K562 (cell line): ENCODE measurements at regions not wholly inside any gene's neighbourhood (a gene's known extent, or its start where the extent isn't known, plus 50 kb on each side); places are given as distances from the start of the nearest gene placed in this dataset.

Experiments
- ATAC-seq: fragments of 200-7000 bp; cut with Tn5 transposase; 3 replicates; pipeline ENCODE4 v1.9.1; 2020; ENCODE audit warnings: moderate library complexity
- BruUV-seq: library from RNA; stranded (reverse); fragments of 400-500 nt; replicated peaks from 2 replicates; lab custom pipeline; 2021; lab: Mats Ljungman, UMichigan
- CTCF ChIA-PET: fragments of 300-600 bp; formaldehyde crosslinking; extraction: SDS; loops from one replicate; lab custom pipeline; 2021; ENCODE audit warnings: low intra/inter-chr PET ratio; lab: Yijun Ruan, JAX
- POLR2A ChIA-PET: fragments of 300-600, 350-650 bp; sonication (Branson Sonifier 250); formaldehyde crosslinking; extraction: SDS; loops from one replicate; lab custom pipeline; 2021; ENCODE audit warnings: antibody characterized with exemption, inconsistent platforms; lab: Yijun Ruan, JAX
- DNase-seq, 4 experiments: peaks; one replicate each; pipeline versions ENCODE4 v3.0.0 to v3.0.0-alpha.2; 2011 to 2018; ENCODE audit warnings: low spot score in 3 of 4, mixed read lengths in 3 of 4; ENCODE audit errors: extremely low read depth in 1 of 4
- FAIRE-seq: peaks from 2 replicates; lab custom pipeline; 2011; peaks lifted over from hg19 to GRCh38; lab: Jason Lieb, UNC
- H2AFZ ChIP-seq: 2 replicates; pipeline ENCODE4 v1.6.0; 2011; ENCODE audit warnings: low read depth, low read length, control low read depth, inconsistent platforms
- H3K27ac ChIP-seq: fragments of 200-600 bp; 3 replicates; pipeline ENCODE4 v1.8.0; 2011; ENCODE audit warnings: low read depth, mild to moderate bottlenecking, control low read depth, inconsistent platforms, low read length, moderate library complexity, mixed read lengths; ENCODE audit errors: extremely low read depth
- H3K27me3 ChIP-seq, 2 experiments: fragments of 300-600 bp in 1 of 2; 2 replicates in 1 of 2; 3 replicates in 1 of 2; pipeline versions ENCODE4 v1.6.0 to v1.8.0; 2011; ENCODE audit warnings: inconsistent platforms in 2 of 2, low read length in 2 of 2, mild to moderate bottlenecking in 1 of 2, mixed read lengths in 1 of 2, moderate library complexity in 1 of 2; ENCODE audit not compliant: control insufficient read depth in 2 of 2, insufficient read depth in 2 of 2
- H3K36me3 ChIP-seq: fragments of 300-600 bp; 3 replicates; pipeline ENCODE4 v1.8.0; 2011; ENCODE audit warnings: mild to moderate bottlenecking, low read length, inconsistent platforms; ENCODE audit not compliant: control insufficient read depth, insufficient read depth
- H3K4me1 ChIP-seq, 2 experiments: fragments of 200-600 bp in 1 of 2; replicated peaks in 1 of 2; 2 replicates in 1 of 2; 3 replicates in 1 of 2; pipeline versions ENCODE4 v1.5.1 to v1.8.0; 2011; ENCODE audit warnings: inconsistent platforms in 2 of 2, low read length in 2 of 2, mild to moderate bottlenecking in 1 of 2, mixed read lengths in 1 of 2, moderate library complexity in 1 of 2; ENCODE audit not compliant: control insufficient read depth in 2 of 2, insufficient read depth in 2 of 2
- H3K4me2 ChIP-seq: 2 replicates; pipeline ENCODE4 v1.6.1; 2011; ENCODE audit warnings: low read length, control low read depth, inconsistent platforms, mixed read lengths; ENCODE audit not compliant: insufficient read depth
- H3K4me3 ChIP-seq: fragments of 200-600 bp; sonication (generic), shearing (Covaris generic); 2 replicates; pipeline ENCODE4 v1.5.1; 2016; ENCODE audit warnings: control low read depth, inconsistent platforms
- H3K79me2 ChIP-seq: fragments of 200-600 bp; 3 replicates; pipeline ENCODE4 v1.8.0; 2011; ENCODE audit warnings: low read length, inconsistent platforms; ENCODE audit not compliant: control insufficient read depth, insufficient read depth
- H3K9ac ChIP-seq, 2 experiments: 2 replicates each; pipeline versions ENCODE4 v1.6.0 to v1.6.1; 2011; ENCODE audit warnings: low read depth in 2 of 2, low read length in 2 of 2, control low read depth in 1 of 2, inconsistent platforms in 1 of 2, mild to moderate bottlenecking in 1 of 2, mixed read lengths in 1 of 2; ENCODE audit not compliant: insufficient read depth in 1 of 2
- H3K9me1 ChIP-seq: one replicate; pipeline ENCODE4 v1.6.0; 2011; ENCODE audit warnings: inconsistent platforms, mild to moderate bottlenecking, low read length, moderate library complexity; ENCODE audit not compliant: control insufficient read depth, insufficient read depth
- H3K9me3 ChIP-seq: replicated peaks from 2 replicates; pipeline ENCODE4 v1.5.1; 2011; ENCODE audit warnings: low read depth, low read length, inconsistent platforms; ENCODE audit not compliant: control insufficient read depth, insufficient read depth
- H4K20me1 ChIP-seq: replicated peaks from 2 replicates; pipeline ENCODE4 v1.6.1; 2011; ENCODE audit warnings: low read length, inconsistent platforms, mixed read lengths; ENCODE audit not compliant: control insufficient read depth, insufficient read depth
- BHLHE40 ChIP-seq: IDR thresholded peaks from 2 replicates; pipeline ENCODE4 v1.6.1; 2011; ENCODE audit warnings: low read length, improper control_type of control experiment
- GABPB2 ChIP-seq: fragments of 250-450 bp; sonication (Bioruptor Pico); conservative IDR thresholded peaks from 2 replicates; pipeline ENCODE4 v1.5.1; 2021; ENCODE audit warnings: mild to moderate bottlenecking
- HDAC1 ChIP-seq, 2 experiments: fragments of 450-650 bp; IDR thresholded peaks; 2 replicates each; pipeline ENCODE4 v1.6.1; 2016 to 2017; ENCODE audit warnings: inconsistent platforms in 1 of 2, mild to moderate bottlenecking in 1 of 2, moderate library complexity in 1 of 2
- HES1 ChIP-seq: fragments of 450-650 bp; IDR thresholded peaks from 2 replicates; pipeline ENCODE4 v1.6.1; 2016; ENCODE audit warnings: low read depth, mild to moderate bottlenecking, moderate library complexity
- LARP7 ChIP-seq: fragments of 450-650 bp; IDR thresholded peaks from 2 replicates; pipeline ENCODE4 v1.6.1; 2016
- MCM7 ChIP-seq, 2 experiments: fragments of 450-650 bp; IDR thresholded peaks; 2 replicates each; pipeline ENCODE4 v1.6.1; 2016 to 2018
- NFE2L1 ChIP-seq: fragments of 450-650 bp; IDR thresholded peaks from 2 replicates; pipeline ENCODE4 v1.6.1; 2016; ENCODE audit warnings: missing genetic modification characterization, low read depth, mild to moderate bottlenecking, missing compliant biosample characterization, moderate library complexity, borderline replicate concordance
- PHF20 ChIP-seq: fragments of 450-650 bp; IDR thresholded peaks from 2 replicates; pipeline ENCODE4 v1.6.1; 2018; ENCODE audit not compliant: partially characterized antibody
- SFPQ ChIP-seq: fragments of 200-400 bp; formaldehyde crosslinking; IDR thresholded peaks from 2 replicates; pipeline ENCODE4 v1.6.1; 2017; ENCODE audit warnings: mild to moderate bottlenecking, low read depth, low read length, moderate library complexity
- ZBTB26 ChIP-seq: fragments of 450-650 bp; formaldehyde crosslinking; IDR thresholded peaks from 2 replicates; pipeline ENCODE4 v1.4.0; 2022; ENCODE audit warnings: missing genetic modification characterization
- ZNF175 ChIP-seq: fragments of 200-800 bp; sonication (Bioruptor generic); IDR thresholded peaks from 2 replicates; pipeline ENCODE4 v1.6.1; 2016; ENCODE audit warnings: low read depth, mild to moderate bottlenecking, missing genetic modification characterization, missing compliant biosample characterization
- ZNF780A ChIP-seq: fragments of 250-450 bp; sonication (Bioruptor Pico); IDR thresholded peaks from 2 replicates; pipeline ENCODE4 v1.5.0; 2021; ENCODE audit warnings: mild to moderate bottlenecking
- WGBS: fragments of 100-300 bp; shearing (Covaris generic); methylation state at CpG from one replicate; pipeline ENCODE4 v1.1.6; 2016; ENCODE audit warnings: low coverage, mixed read lengths; ENCODE audit not compliant: insufficient coverage; ENCODE audit errors: missing lambda C conversion rate; 5-methylcytosine and 5-hydroxymethylcytosine counted together
- in situ Hi-C: fragments of 300-500 bp; cut with MboI; formaldehyde crosslinking; loops from 4 replicates; pipeline ENCODE4 v1.15.0; 2018; ENCODE audit warnings: inconsistent platforms, mixed read lengths
- intact Hi-C: fragments of 100-400 bp; cut with micrococcal nuclease; formaldehyde crosslinking; loops from 2 replicates; pipeline ENCODE4 v1.14.2; 2022

- no peaks in the 10 kb centered on the region for H3K9me1 ChIP-seq
- H2AFZ ChIP-seq = no peak overlapping the region
- intact Hi-C loops (loop anchor here (5.0 kb wide), 1 partner anchor 586 kb away; no protein-coding TSS in a partner anchor), in situ Hi-C loops (no loop called here)
- H3K27me3 ChIP-seq = peaks cover 0 to 8% of the 10 kb centered on the region in 2 experiments; a peak in 1 of 5 replicates
- CTCF ChIA-PET = interaction anchor here (0.6 kb wide), 1 partner anchor 341 kb away, joined by 3 read pairs; no protein-coding TSS in a partner anchor
- H3K27ac ChIP-seq = no peak overlapping the region
- H3K9ac ChIP-seq = no peak overlapping the region
- 39% methylated on average over 9 of the region's 9 CpGs for WGBS
- H3K79me2 ChIP-seq = no peaks in the 10 kb centered on the region
- H3K36me3 ChIP-seq = no peaks in the 10 kb centered on the region
- DNase-seq (no peak), FAIRE-seq (no peak), ATAC-seq (no peak)
- H4K20me1 ChIP-seq = no peaks in the 10 kb centered on the region
- TF ChIP-seq HES1 (peak; percentile 53; the same call in 1 of the 2 replicates), GABPB2 (no peak), ZNF175 (CRISPR knock-in tag) (no peak), BHLHE40 (0 out of 2 replicates have a peak, but pooled peaks have one; percentile 24)
- POLR2A ChIA-PET = no interaction called here
- H3K4me3 ChIP-seq = no peak overlapping the region
- no peak overlapping the region for H3K4me2 ChIP-seq
- BruUV-seq = no TSS peak
- H3K9me3 ChIP-seq = no peaks in the 10 kb centered on the region
- H3K4me1 ChIP-seq = peaks cover 5 to 12% of the 10 kb centered on the region in 2 experiments; a peak in 3 of 5 replicates
Measured at GRCh38 chr7:101686030-101686429, 56.9 kb upstream of the MYL10 start.

GRCh38 chr7:101687081-101687480 lies 58.0 kb upstream of the MYL10 start:
- no TSS peak for BruUV-seq
- Histone ChIP-seq H2AFZ (no peak overlapping the region), H4K20me1 (no peaks in the 10 kb centered on the region), H3K9ac (no peak overlapping the region), H3K4me1 (peaks cover 5 to 12% of the 10 kb centered on the region in 2 experiments; a peak in 3 of 5 replicates), H3K9me3 (no peaks in the 10 kb centered on the region), H3K36me3 (no peaks in the 10 kb centered on the region), H3K4me2 (no peak overlapping the region), H3K79me2 (no peaks in the 10 kb centered on the region), H3K9me1 (no peaks in the 10 kb centered on the region), H3K4me3 (no peak overlapping the region), H3K27me3 (peaks cover 0 to 8% of the 10 kb centered on the region in 2 experiments; a peak in 1 of 5 replicates), H3K27ac (no peak overlapping the region; the same call in 2 of the 3 replicates)
- FAIRE-seq = peak; percentile 23
- ATAC-seq = no peak
- WGBS = 30% methylated on average over 5 of the region's 5 CpGs
- ChIA-PET CTCF (interaction anchor here (2.3 to 3.5 kb wide), 3 partner anchors 127 to 549 kb away, joined by 14 to 39 read pairs (median 21); no protein-coding TSS in a partner anchor), POLR2A (no interaction called here)
- intact Hi-C loops (loop anchor here (5.0 kb wide), 1 partner anchor 585 kb away; no protein-coding TSS in a partner anchor), in situ Hi-C loops (no loop called here)
- DNase-seq = no peak
- TF ChIP-seq LARP7 (0 out of 2 replicates have a peak, but pooled peaks have one; percentile 26), HDAC1 (IDR thresholded peaks at IDR 0.05) (peak in 1 of 2 experiments; percentile 60; a peak in 2 of 4 replicates), ZBTB26 (CRISPR knock-in tag) (0 out of 2 replicates have a peak, but pooled peaks have one; percentile 27), PHF20 (peak; percentile 40), SFPQ (no peak), ZNF780A (CRISPR knock-in tag) (no peak), NFE2L1 (tag) (no peak), MCM7 (IDR thresholded peaks at IDR 0.05) (peak in 1 of 2 experiments; percentile 88; a peak in 1 of 4 replicates)
